CD4-positive, alpha-beta T cell (primary cell): ENCODE measurements at regions not wholly inside any gene's neighbourhood (a gene's known extent, or its start where the extent isn't known, plus 50 kb on each side); places are given as distances from the start of the nearest gene placed in this dataset.

Source experiments
- ATAC-seq: fragments of 200-7000 bp; cut with Tn5 transposase; one replicate; pipeline ENCODE4 v1.10.0; 2022; ENCODE audit warnings: mild to moderate bottlenecking; ENCODE audit not compliant: poor library complexity
- CTCF ChIA-PET: fragments of 350-600 bp; sonication (Branson Sonifier 250); formaldehyde crosslinking; loops from one replicate; lab custom pipeline; 2021; ENCODE audit warnings: antibody characterized with exemption, inconsistent platforms; lab: Charles Lee
- POLR2A ChIA-PET: fragments of 350-600 bp; sonication (Branson Sonifier 250); formaldehyde crosslinking; loops from one replicate; lab custom pipeline; 2021; ENCODE audit warnings: antibody characterized with exemption, inconsistent platforms; lab: Charles Lee
- DNase-seq, 14 experiments: peaks; one replicate each; pipeline ENCODE4 v3.0.0-alpha.2; 2013 to 2020; ENCODE audit warnings: mixed read lengths in 2 of 14
- H3K27ac ChIP-seq, 2 donors: one replicate each; pipeline versions ENCODE4 v1.5.1 to v1.7.0; 2013; ENCODE audit warnings: low read length in 2 of 2, low read depth in 1 of 2, mild to moderate bottlenecking in 1 of 2
- H3K27me3 ChIP-seq, 2 experiments: 1 replicate in 1 of 2; 2 replicates in 1 of 2; pipeline versions ENCODE4 v1.6.1 to v1.7.0; 2013; ENCODE audit warnings: low read length in 2 of 2, control low read depth in 1 of 2, mild to moderate bottlenecking in 1 of 2, moderate library complexity in 1 of 2; ENCODE audit not compliant: insufficient read depth in 2 of 2, control insufficient read depth in 1 of 2
- H3K36me3 ChIP-seq: one replicate; pipeline ENCODE4 v1.6.1; 2013; ENCODE audit warnings: low read length, control low read depth; ENCODE audit not compliant: insufficient read depth
- H3K4me1 ChIP-seq: one replicate; pipeline ENCODE4 v1.6.1; 2013; ENCODE audit warnings: low read length, control low read depth; ENCODE audit not compliant: insufficient read depth
- H3K4me3 ChIP-seq: one replicate; pipeline ENCODE4 v1.5.1; 2013; ENCODE audit warnings: mild to moderate bottlenecking, low read length, moderate library complexity
- H3K9me3 ChIP-seq, 2 experiments: 1 replicate in 1 of 2; 2 replicates in 1 of 2; pipeline versions ENCODE4 v1.6.1 to v1.7.0; 2013; ENCODE audit warnings: low read length in 2 of 2, mild to moderate bottlenecking in 2 of 2, control low read depth in 1 of 2, moderate library complexity in 1 of 2; ENCODE audit not compliant: control insufficient read depth in 1 of 2, insufficient read depth in 1 of 2
- H3K27ac Mint-ChIP-seq: one replicate; pipeline ENCODE4 v1.8.0; 2020; ENCODE audit warnings: mixed read lengths
- H3K27me3 Mint-ChIP-seq: one replicate; pipeline ENCODE4 v1.8.0; 2021; ENCODE audit warnings: mixed read lengths
- H3K36me3 Mint-ChIP-seq: one replicate; pipeline ENCODE4 v1.8.0; 2021; ENCODE audit warnings: low read depth, mixed read lengths
- H3K4me1 Mint-ChIP-seq: one replicate; pipeline ENCODE4 v1.8.0; 2021; ENCODE audit warnings: low read depth, mixed read lengths
- H3K4me3 Mint-ChIP-seq: one replicate; pipeline ENCODE4 v1.8.0; 2020; ENCODE audit warnings: mild to moderate bottlenecking, mixed read lengths
- H3K9me3 Mint-ChIP-seq: one replicate; pipeline ENCODE4 v1.8.0; 2020; ENCODE audit warnings: mixed read lengths
- intact Hi-C, 2 experiments: fragments of 100-400 bp; cut with DNase I in 1 of 2; cut with micrococcal nuclease in 1 of 2; formaldehyde crosslinking; loops; one replicate each; pipeline versions ENCODE4 v1.15.1 to v1.9.0; 2023 to 2025; cut with DNase I, micrococcal nuclease
- TF ChIP-seq, protein P1 (sequence below): fragments of 200-600 bp; IDR thresholded peaks from one replicate; pipeline ENCODE4 v1.8.0; 2022; ENCODE audit warnings: antibody characterized with exemption, mild to moderate bottlenecking

DNA sequence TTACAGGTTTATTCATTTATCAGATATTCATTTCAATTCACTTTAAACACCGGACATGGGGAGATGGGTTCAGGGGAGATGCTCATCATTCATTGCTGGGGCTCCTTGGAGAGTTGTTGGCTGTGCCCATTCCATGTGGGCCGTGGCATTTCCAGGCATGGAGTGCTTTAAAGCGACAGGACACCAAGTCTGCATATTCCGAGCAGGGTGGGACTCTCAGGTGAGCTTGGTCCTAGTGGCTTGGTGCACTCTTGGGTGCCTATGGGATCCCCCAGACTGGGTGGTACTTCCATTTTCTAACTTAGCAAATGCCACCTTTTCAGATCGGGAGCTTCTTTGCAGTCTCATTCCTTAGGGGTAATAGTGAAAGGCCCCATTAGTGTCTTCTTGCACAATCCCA, 619.5 kb upstream of the CADM1 start:
- Mint-ChIP-seq H3K4me3 (no peak overlapping the region), H3K9me3 (peaks cover 3% of the 10 kb centered on the region), H3K36me3 (no peaks in the 10 kb centered on the region), H3K4me1 (no peaks in the 10 kb centered on the region), H3K27me3 (peaks cover 4% of the 10 kb centered on the region), H3K27ac (no peak overlapping the region)
- DNase-seq (no peak), ATAC-seq (no peak)
- Histone ChIP-seq H3K9me3 (peaks cover 0 to 4% of the 10 kb centered on the region in 2 experiments), H3K4me1 (no peaks in the 10 kb centered on the region), H3K36me3 (no peaks in the 10 kb centered on the region), H3K27me3 (no peaks in the 10 kb centered on the region), H3K4me3 (no peak overlapping the region), H3K27ac (no peak overlapping the region)
- TF ChIP-seq, protein P1, sequence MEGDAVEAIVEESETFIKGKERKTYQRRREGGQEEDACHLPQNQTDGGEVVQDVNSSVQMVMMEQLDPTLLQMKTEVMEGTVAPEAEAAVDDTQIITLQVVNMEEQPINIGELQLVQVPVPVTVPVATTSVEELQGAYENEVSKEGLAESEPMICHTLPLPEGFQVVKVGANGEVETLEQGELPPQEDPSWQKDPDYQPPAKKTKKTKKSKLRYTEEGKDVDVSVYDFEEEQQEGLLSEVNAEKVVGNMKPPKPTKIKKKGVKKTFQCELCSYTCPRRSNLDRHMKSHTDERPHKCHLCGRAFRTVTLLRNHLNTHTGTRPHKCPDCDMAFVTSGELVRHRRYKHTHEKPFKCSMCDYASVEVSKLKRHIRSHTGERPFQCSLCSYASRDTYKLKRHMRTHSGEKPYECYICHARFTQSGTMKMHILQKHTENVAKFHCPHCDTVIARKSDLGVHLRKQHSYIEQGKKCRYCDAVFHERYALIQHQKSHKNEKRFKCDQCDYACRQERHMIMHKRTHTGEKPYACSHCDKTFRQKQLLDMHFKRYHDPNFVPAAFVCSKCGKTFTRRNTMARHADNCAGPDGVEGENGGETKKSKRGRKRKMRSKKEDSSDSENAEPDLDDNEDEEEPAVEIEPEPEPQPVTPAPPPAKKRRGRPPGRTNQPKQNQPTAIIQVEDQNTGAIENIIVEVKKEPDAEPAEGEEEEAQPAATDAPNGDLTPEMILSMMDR = no peak
- CTCF ChIA-PET = no interaction called here
- intact Hi-C loops = no loop called here
- POLR2A ChIA-PET = no interaction called here

DNA sequence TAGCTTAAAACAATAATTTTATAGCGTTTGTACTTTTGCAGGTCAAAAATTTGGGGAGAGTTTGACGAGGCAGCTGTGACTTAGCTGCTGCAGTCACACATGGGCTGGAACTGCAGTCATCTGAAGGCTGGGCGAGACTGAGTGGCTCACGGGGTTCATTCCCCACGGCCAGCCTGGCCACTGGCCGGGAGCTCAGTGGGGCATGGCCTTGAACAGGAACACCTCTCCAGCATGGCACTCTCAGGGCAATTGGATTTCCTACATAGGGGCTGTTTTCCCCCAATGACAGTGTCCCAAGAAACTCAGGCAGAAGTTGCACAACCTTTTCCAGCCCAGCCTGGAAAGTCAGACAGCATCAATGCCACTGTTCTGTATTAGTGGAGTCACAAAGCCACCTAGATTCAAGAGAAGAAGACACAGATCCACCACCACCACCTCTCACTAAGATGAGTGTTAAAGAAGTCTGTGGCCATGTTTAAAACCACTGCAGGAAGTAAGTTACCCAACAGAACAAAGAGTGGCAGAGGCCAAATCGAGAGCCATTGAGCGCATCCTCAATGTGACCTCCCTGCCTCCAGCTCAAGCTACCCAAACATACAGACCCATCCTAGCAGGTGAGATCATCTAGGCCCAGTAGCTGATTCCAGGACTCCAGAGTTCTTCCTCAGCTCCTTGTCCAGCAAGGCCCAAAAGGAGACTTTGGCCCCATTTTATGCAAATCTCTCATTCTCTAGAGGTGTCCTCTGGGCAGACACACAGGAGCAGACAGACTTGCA, 618.7 kb upstream of the CADM1 start:
- Mint-ChIP-seq H3K4me3 (no peak overlapping the region), H3K36me3 (no peaks in the 10 kb centered on the region), H3K4me1 (no peaks in the 10 kb centered on the region), H3K27me3 (peaks cover 4% of the 10 kb centered on the region), H3K27ac (no peak overlapping the region), H3K9me3 (peaks cover 3% of the 10 kb centered on the region)
- Histone ChIP-seq H3K4me3 (no peak overlapping the region), H3K4me1 (no peaks in the 10 kb centered on the region), H3K9me3 (peaks cover 0 to 4% of the 10 kb centered on the region in 2 experiments), H3K36me3 (no peaks in the 10 kb centered on the region), H3K27me3 (no peaks in the 10 kb centered on the region), H3K27ac (no peak overlapping the region)
- ATAC-seq (no peak), DNase-seq (no peak)
- intact Hi-C loops = no loop called here
- TF ChIP-seq, protein P1 = no peak
- ChIA-PET CTCF (no interaction called here), POLR2A (no interaction called here)

DNA sequence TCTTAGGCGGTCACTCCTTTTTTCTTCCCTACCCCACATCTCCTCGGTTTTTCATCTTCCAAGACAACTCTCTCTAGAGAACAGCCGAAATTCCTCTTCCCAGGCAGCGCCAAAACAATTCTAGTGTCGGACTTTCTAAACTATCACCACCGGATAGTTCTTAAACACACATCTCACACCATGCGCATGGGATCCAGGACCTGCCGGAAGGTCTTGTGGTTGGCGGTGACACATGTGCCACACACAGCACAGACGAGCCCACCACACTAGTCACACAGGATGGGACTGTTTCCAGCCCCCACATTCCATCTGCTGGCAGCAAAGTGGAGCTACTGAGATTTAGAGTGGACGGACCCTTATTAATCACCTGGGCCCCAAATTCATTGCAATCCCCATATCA, 614.9 kb upstream of the CADM1 start:
- no peaks in the 10 kb centered on the region for H3K36me3 ChIP-seq
- TF ChIP-seq, protein P1 = no peak
- no peak for ATAC-seq
- Mint-ChIP-seq H3K27me3 (peaks cover 4% of the 10 kb centered on the region), H3K36me3 (no peaks in the 10 kb centered on the region), H3K27ac (no peak overlapping the region), H3K4me3 (no peak overlapping the region), H3K9me3 (peaks cover 8% of the 10 kb centered on the region), H3K4me1 (no peaks in the 10 kb centered on the region)
- H3K4me3 ChIP-seq = no peak overlapping the region
- H3K27me3 ChIP-seq = no peaks in the 10 kb centered on the region
- intact Hi-C loops = no loop called here
- CTCF ChIA-PET = no interaction called here
- H3K9me3 ChIP-seq = peaks cover 0 to 7% of the 10 kb centered on the region in 2 experiments
- POLR2A ChIA-PET = no interaction called here
- no peak for DNase-seq
- no peaks in the 10 kb centered on the region for H3K4me1 ChIP-seq
- H3K27ac ChIP-seq = no peak overlapping the region
